K562 (cell line): ENCODE measurements at regions not wholly inside any gene's neighbourhood (a gene's known extent, or its start where the extent isn't known, plus 50 kb on each side); places are given as distances from the start of the nearest gene placed in this dataset.

Source experiments
- ASH1L ChIP-seq: fragments of 450-650 bp; IDR thresholded peaks from 2 replicates; pipeline ENCODE4 v1.6.1; 2018; ENCODE audit warnings: borderline replicate concordance, mild to moderate bottlenecking, low read depth; ENCODE audit not compliant: partially characterized antibody
- E2F3 ChIP-seq: fragments of 250-450 bp; sonication (Bioruptor Pico); IDR thresholded peaks from 2 replicates; pipeline ENCODE4 v1.4.0; 2020; ENCODE audit warnings: mild to moderate bottlenecking
- ESRRA ChIP-seq: fragments of 450-650 bp; IDR thresholded peaks from 2 replicates; pipeline ENCODE4 v1.6.1; 2014; ENCODE audit warnings: low read depth, mild to moderate bottlenecking, moderate library complexity, borderline replicate concordance
- GABPA ChIP-seq: fragments of 200-800 bp; sonication (Bioruptor generic); conservative IDR thresholded peaks from 2 replicates; pipeline ENCODE4 v1.6.1; 2016; ENCODE audit warnings: low read depth, missing genetic modification characterization, missing compliant biosample characterization
- GABPB2 ChIP-seq: fragments of 250-450 bp; sonication (Bioruptor Pico); conservative IDR thresholded peaks from 2 replicates; pipeline ENCODE4 v1.5.1; 2021; ENCODE audit warnings: mild to moderate bottlenecking
- MAFF ChIP-seq: IDR thresholded peaks from 2 replicates; pipeline ENCODE4 v1.6.1; 2012; ENCODE audit warnings: low read length, improper control_type of control experiment
- NEUROD1 ChIP-seq: fragments of 150-350 bp; IDR thresholded peaks from 2 replicates; pipeline ENCODE4 v1.6.1; 2014; ENCODE audit warnings: borderline replicate concordance, low read length, low read depth; ENCODE audit not compliant: partially characterized antibody
- SRSF7 ChIP-seq: fragments of 200-400 bp; formaldehyde crosslinking; optimal IDR thresholded peaks from 2 replicates; pipeline ENCODE3; 2017; ENCODE audit warnings: mild to moderate bottlenecking, low read depth, low read length
- ZNF140 ChIP-seq: fragments of 250-450 bp; sonication (Bioruptor Pico); IDR thresholded peaks from 2 replicates; pipeline ENCODE4 v1.8.0; 2021; ENCODE audit warnings: moderate library complexity, mild to moderate bottlenecking, inconsistent platforms
- ZZZ3 ChIP-seq: fragments of 450-650 bp; IDR thresholded peaks from 2 replicates; pipeline ENCODE4 v1.6.1; 2016; ENCODE audit warnings: antibody characterized with exemption, mild to moderate bottlenecking, moderate library complexity
- TF ChIP-seq, protein P1 (sequence below), 3 experiments: fragments of 200-800 bp in 1 of 3; sonication (Bioruptor generic) in 1 of 3; sonication (generic) in 1 of 3; formaldehyde crosslinking in 1 of 3; IDR thresholded peaks; 2 replicates each; pipeline versions ENCODE4 v1.6.1 to v1.8.0; 2016 to 2022; ENCODE audit warnings: mild to moderate bottlenecking in 2 of 3, missing compliant biosample characterization in 2 of 3, missing genetic modification characterization in 2 of 3, missing genetic modification reagents in 1 of 3
- TF ChIP-seq, protein P2 (sequence below): fragments of 450-650 bp; formaldehyde crosslinking; IDR thresholded peaks from 2 replicates; pipeline ENCODE4 v1.4.0; 2020; ENCODE audit warnings: mild to moderate bottlenecking, mixed read lengths
- TF ChIP-seq, protein P3 (sequence below), 2 experiments: IDR thresholded peaks; 2 replicates each; pipeline ENCODE4 v1.6.1; 2012; ENCODE audit warnings: improper control_type of control experiment in 2 of 2, low read depth in 2 of 2, low read length in 2 of 2, borderline replicate concordance in 1 of 2

DNA sequence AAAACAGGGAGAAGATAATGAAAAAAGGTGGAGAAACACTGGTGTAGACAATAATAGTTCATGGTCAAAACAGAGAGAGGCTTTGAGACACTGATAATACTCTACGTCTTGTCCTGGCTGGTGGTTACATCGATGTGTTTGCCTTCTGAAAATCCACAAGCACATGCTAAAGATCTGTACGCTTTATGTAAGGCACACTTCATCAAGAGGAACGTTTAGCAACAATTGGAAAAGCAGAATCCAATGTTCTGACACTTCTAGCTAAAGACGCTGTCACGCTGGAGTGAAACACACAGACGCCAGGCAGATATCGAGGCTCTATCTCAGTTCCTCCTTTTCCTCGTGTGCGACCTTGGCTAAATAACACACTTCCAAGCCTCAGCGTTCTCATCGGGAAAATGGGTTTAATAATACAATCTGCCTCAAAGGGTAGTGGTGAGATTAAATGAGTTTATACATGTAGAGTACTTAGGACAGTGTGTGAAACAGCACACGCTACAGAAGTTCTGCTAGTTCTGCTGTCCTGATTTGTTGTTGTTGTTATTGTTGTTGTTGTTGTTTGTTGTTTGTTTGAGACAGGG lies 386.1 kb downstream of the SETD4 start (continued):
- TF ChIP-seq, protein P1, sequence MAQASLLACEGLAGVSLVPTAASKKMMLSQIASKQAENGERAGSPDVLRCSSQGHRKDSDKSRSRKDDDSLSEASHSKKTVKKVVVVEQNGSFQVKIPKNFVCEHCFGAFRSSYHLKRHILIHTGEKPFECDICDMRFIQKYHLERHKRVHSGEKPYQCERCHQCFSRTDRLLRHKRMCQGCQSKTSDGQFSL (CRISPR knock-in tag; IDR thresholded peaks at IDR 0.05) = no peak
- TF ChIP-seq, protein P1 (tag; IDR thresholded peaks at IDR 0.05) = no peak
- no peak for TF ChIP-seq GABPB2 (CRISPR knock-in tag)
- TF ChIP-seq MAFF = no peak
- no peak for TF ChIP-seq ZNF140
- TF ChIP-seq NEUROD1 = no peak
- TF ChIP-seq, protein P2, sequence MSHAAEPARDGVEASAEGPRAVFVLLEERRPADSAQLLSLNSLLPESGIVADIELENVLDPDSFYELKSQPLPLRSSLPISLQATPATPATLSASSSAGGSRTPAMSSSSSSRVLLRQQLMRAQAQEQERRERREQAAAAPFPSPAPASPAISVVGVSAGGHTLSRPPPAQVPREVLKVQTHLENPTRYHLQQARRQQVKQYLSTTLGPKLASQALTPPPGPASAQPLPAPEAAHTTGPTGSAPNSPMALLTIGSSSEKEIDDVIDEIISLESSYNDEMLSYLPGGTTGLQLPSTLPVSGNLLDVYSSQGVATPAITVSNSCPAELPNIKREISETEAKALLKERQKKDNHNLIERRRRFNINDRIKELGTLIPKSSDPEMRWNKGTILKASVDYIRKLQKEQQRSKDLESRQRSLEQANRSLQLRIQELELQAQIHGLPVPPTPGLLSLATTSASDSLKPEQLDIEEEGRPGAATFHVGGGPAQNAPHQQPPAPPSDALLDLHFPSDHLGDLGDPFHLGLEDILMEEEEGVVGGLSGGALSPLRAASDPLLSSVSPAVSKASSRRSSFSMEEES = no peak
- TF ChIP-seq ASH1L = no peak
- TF ChIP-seq ZZZ3 = no peak
- peak; percentile 75; the same call in 1 of the 2 replicates for TF ChIP-seq ESRRA
- TF ChIP-seq GABPA = no peak
- TF ChIP-seq SRSF7 = no peak
- TF ChIP-seq E2F3 (CRISPR knock-in tag) = no peak
- TF ChIP-seq, protein P3, sequence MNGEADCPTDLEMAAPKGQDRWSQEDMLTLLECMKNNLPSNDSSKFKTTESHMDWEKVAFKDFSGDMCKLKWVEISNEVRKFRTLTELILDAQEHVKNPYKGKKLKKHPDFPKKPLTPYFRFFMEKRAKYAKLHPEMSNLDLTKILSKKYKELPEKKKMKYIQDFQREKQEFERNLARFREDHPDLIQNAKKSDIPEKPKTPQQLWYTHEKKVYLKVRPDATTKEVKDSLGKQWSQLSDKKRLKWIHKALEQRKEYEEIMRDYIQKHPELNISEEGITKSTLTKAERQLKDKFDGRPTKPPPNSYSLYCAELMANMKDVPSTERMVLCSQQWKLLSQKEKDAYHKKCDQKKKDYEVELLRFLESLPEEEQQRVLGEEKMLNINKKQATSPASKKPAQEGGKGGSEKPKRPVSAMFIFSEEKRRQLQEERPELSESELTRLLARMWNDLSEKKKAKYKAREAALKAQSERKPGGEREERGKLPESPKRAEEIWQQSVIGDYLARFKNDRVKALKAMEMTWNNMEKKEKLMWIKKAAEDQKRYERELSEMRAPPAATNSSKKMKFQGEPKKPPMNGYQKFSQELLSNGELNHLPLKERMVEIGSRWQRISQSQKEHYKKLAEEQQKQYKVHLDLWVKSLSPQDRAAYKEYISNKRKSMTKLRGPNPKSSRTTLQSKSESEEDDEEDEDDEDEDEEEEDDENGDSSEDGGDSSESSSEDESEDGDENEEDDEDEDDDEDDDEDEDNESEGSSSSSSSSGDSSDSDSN (IDR thresholded peaks at IDR 0.05; ENCODE audit: borderline replicate concordance in 1 of 2, low read depth in 2 of 2, low read length in 2 of 2) = no peak
